ENCODE measurements at regions not wholly inside any gene's neighbourhood (a gene's known extent, or its start where the extent isn't known, plus 50 kb on each side); places are given as distances from the start of the nearest gene placed in this dataset.

- TF ChIP-seq CTCF (IDR thresholded peaks at IDR 0.05) (no peak), POLR2A (IDR thresholded peaks at IDR 0.05; ENCODE audit: low read depth) (no peak)
Measured at GRCh38 chr16:65776639-65777183, 589.8 kb upstream of the CDH5 start.
